ENCODE measurements at regions not wholly inside any gene's neighbourhood (a gene's known extent, or its start where the extent isn't known, plus 50 kb on each side); places are given as distances from the start of the nearest gene placed in this dataset.

DNA sequence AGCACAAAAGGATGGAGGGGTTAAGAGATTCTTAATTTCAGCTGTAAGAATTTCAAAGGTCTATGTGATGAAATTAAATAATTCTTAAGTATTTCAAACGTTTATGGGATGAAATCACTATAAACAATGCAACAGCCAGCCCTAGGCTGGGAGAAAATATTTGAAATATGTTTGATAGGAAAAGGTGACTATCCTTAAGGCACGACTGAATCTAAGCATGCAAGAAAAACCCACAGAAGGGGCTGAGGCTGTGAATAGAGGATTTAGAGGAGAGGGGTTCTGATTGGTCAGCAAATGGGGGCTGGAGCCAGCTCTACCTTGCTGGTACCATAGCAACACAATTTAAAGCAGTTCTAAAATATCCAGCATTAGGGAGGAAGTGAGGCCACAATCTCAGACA, 220.8 kb upstream of the ATP10A start:
- WGBS, 5 donors, result 57 to 73% (median 59%) methylated on average over 2 of the region's 2 CpGs
- Histone ChIP-seq H3K4me3 (no peak overlapping the region), H3K27me3 (replicated peaks in 1 of 7) (no peaks in the 10 kb centered on the region), H3K36me3 (no peaks in the 10 kb centered on the region), H3K4me1 (peaks cover 0 to 17% (median 2%) of the 10 kb centered on the region in 6 donors), H3K27ac (no peak overlapping the region), H3K9me3 (no peaks in the 10 kb centered on the region)
- DNase-seq, result no peak
- intact Hi-C loops (cut with DNase I; ENCODE audit: low total_unique reads), result no loop called here
- TF ChIP-seq POLR2A (IDR thresholded peaks at IDR 0.05) (no peak), POLR2AphosphoS5 (IDR thresholded peaks at IDR 0.05) (no peak), CTCF (IDR thresholded peaks at IDR 0.05 in 8 of 11, conservative IDR thresholded peaks at IDR 0.05 in 3 of 11) (no peak)

- Histone ChIP-seq H3K27me3 (replicated peaks in 1 of 7) (no peaks in the 10 kb centered on the region), H3K4me3 (no peak overlapping the region), H3K9me3 (no peaks in the 10 kb centered on the region), H3K27ac (peak overlapping the region in 2 of 8 donors; percentile 88 to 90), H3K36me3 (no peaks in the 10 kb centered on the region), H3K4me1 (peaks cover 0 to 17% (median 2%) of the 10 kb centered on the region in 6 donors)
- DNase-seq, result no peak
- intact Hi-C loops (cut with DNase I; ENCODE audit: low total_unique reads), result no loop called here
- 85 to 96% (median 91%) methylated on average over 4 of the region's 4 CpGs for WGBS, 5 donors
- no peak for TF ChIP-seq POLR2A (IDR thresholded peaks at IDR 0.05)
- TF ChIP-seq CTCF (IDR thresholded peaks at IDR 0.05 in 8 of 11, conservative IDR thresholded peaks at IDR 0.05 in 3 of 11), result no peak
- TF ChIP-seq POLR2AphosphoS5 (IDR thresholded peaks at IDR 0.05), result no peak
These were observed 220.3 kb upstream of the ATP10A start for GRCh38 chr15:26083457-26083856.

GRCh38 chr15:26082221-26083109, 219.3 kb upstream of the ATP10A start:
- DNase-seq, result peak; percentile 96
- TF ChIP-seq POLR2A (IDR thresholded peaks at IDR 0.05), result peak in 1 of 3 donors; percentile 91
- TF ChIP-seq CTCF (IDR thresholded peaks at IDR 0.05 in 8 of 11, conservative IDR thresholded peaks at IDR 0.05 in 3 of 11), result peak in 1 of 11 experiments; percentile 15
- TF ChIP-seq POLR2AphosphoS5 (IDR thresholded peaks at IDR 0.05), result peak; percentile 95 to 99 (median 96)
- peak overlapping the region; percentile 83 to 96 (median 90) for H3K27ac ChIP-seq
- H3K27me3 ChIP-seq (replicated peaks in 1 of 7), result no peaks in the 10 kb centered on the region
- peak overlapping the region; percentile 49 to 80 (median 62) for H3K4me3 ChIP-seq
- 1 to 2% (median 2%) methylated on average over 39 to 48 of the region's 48 CpGs for WGBS, 5 donors
- no peaks in the 10 kb centered on the region for H3K36me3 ChIP-seq
- no peaks in the 10 kb centered on the region for H3K9me3 ChIP-seq
- intact Hi-C loops (cut with DNase I; ENCODE audit: low total_unique reads), result no loop called here
- H3K4me1 ChIP-seq, result peaks cover 0 to 17% (median 2%) of the 10 kb centered on the region in 6 donors

DNA sequence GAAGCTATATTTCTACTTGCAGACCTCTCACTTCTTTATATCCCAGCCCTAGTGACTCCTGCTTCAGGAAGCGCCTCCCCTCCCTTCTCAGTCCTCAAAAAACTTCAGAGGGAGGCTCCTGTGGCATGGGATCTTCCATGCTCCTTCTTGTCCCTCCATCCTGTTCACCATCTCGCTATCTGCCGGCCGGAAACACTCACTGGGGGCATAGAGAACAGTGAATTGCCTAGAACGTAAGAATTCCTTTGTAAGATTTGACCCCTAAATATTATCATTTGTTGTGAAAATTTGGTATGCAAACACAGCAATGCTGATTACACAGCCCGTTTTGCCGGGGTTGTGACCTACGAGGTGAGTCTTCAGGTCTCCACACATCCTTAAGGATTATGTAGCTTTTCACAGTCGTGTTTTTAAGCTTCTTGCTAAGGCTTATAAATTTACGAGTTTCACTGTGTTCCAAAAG, 218.7 kb upstream of the ATP10A start:
- Histone ChIP-seq H3K27me3 (replicated peaks in 1 of 7) (no peaks in the 10 kb centered on the region), H3K36me3 (no peaks in the 10 kb centered on the region), H3K9me3 (no peaks in the 10 kb centered on the region), H3K4me3 (peak overlapping the region in 4 of 8 donors; percentile 49 to 73 (median 59)), H3K4me1 (peaks cover 0 to 17% (median 2%) of the 10 kb centered on the region in 6 donors), H3K27ac (peak overlapping the region in 6 of 8 donors; percentile 46 to 92 (median 90))
- TF ChIP-seq POLR2AphosphoS5 (IDR thresholded peaks at IDR 0.05) (no peak), POLR2A (IDR thresholded peaks at IDR 0.05) (no peak), CTCF (IDR thresholded peaks at IDR 0.05 in 8 of 11, conservative IDR thresholded peaks at IDR 0.05 in 3 of 11) (no peak)
- no peak for DNase-seq
- intact Hi-C loops (cut with DNase I; ENCODE audit: low total_unique reads), result no loop called here
- WGBS, 5 donors, result 28 to 41% (median 33%) methylated on average over 10 of the region's 10 CpGs
